Subcutaneous abdominal adipose tissue (tissue), 5 donors: ENCODE measurements at regions not wholly inside any gene's neighbourhood (a gene's known extent, or its start where the extent isn't known, plus 50 kb on each side); places are given as distances from the start of the nearest gene placed in this dataset.
"Not testable (repeated sequence)": the region's sequence is repeated elsewhere in the genome, so short reads cannot be mapped to it uniquely, and the experiment has no call there.

Experiments used
- H3K27ac ChIP-seq: one replicate; pipeline ENCODE4 v1.7.0; 2013; ENCODE audit warnings: low read depth, mild to moderate bottlenecking, inconsistent platforms, low read length, moderate library complexity
- H3K27me3 ChIP-seq, 5 donors: one replicate each; pipeline ENCODE4 v1.7.0; 2013; ENCODE audit warnings: low read length in 5 of 5, inconsistent platforms in 1 of 5; ENCODE audit not compliant: control insufficient read depth in 5 of 5, insufficient read depth in 4 of 5
- H3K36me3 ChIP-seq, 5 donors: one replicate each; pipeline ENCODE4 v1.7.0; 2013; ENCODE audit warnings: low read length in 5 of 5; ENCODE audit not compliant: control insufficient read depth in 5 of 5, insufficient read depth in 5 of 5
- H3K4me1 ChIP-seq, 5 donors: one replicate each; pipeline ENCODE4 v1.7.0; 2013; ENCODE audit warnings: low read length in 5 of 5, mild to moderate bottlenecking in 3 of 5, moderate library complexity in 1 of 5; ENCODE audit not compliant: control insufficient read depth in 5 of 5, insufficient read depth in 5 of 5
- H3K4me3 ChIP-seq, 5 donors: one replicate each; pipeline ENCODE4 v1.7.0; 2013; ENCODE audit warnings: low read length in 5 of 5, low read depth in 1 of 5
- H3K9ac ChIP-seq, 5 donors: one replicate each; pipeline ENCODE4 v1.7.0; 2013; ENCODE audit warnings: low read length in 5 of 5, mild to moderate bottlenecking in 4 of 5, moderate library complexity in 3 of 5
- H3K9me3 ChIP-seq, 5 donors: one replicate each; pipeline ENCODE4 v1.7.0; 2013; ENCODE audit warnings: low read length in 5 of 5; ENCODE audit not compliant: control insufficient read depth in 5 of 5
- donor health status: healthy.
- donor health status: healthy.
- donor health status: healthy.
- donor health status: healthy.
- donor health status: healthy.

DNA sequence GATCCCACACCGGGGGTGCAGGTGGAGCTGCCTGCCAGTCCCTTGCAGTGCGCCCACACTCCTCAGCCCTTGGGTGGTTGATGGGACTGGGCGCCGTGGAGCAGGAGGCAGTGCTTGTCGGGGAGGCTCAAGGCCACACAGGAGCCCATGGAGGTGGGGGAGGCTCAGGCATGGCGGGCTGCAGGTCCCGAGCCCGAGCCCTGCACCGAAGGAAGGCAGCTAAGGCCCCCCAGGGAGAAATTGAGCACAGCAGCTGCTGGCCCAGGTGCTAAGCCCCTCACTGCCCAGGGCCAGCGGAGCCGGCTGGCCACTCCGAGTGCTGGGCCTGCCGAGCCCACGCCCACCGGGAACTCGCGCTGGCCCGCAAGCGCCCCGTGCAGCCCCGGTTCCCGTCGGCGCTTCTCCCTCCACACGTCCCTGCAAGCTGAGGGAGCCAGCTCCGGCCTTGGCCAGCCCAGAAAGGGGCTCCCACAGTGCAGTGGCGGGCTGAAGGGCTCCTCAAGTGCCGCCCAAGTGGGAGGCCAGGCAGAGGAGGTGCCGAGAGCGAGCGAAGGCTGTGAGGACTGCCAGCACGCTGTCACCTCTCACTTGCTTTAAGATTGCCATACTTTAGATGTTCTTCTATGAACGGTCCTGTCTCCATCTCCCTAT, 337.1 kb downstream of the FAT4 start:
- H3K9ac ChIP-seq, H3K4me3 ChIP-seq, H3K27me3 ChIP-seq, H3K36me3 ChIP-seq, H3K4me1 ChIP-seq, H3K9me3 ChIP-seq, H3K27ac ChIP-seq: not testable (repeated sequence)

DNA sequence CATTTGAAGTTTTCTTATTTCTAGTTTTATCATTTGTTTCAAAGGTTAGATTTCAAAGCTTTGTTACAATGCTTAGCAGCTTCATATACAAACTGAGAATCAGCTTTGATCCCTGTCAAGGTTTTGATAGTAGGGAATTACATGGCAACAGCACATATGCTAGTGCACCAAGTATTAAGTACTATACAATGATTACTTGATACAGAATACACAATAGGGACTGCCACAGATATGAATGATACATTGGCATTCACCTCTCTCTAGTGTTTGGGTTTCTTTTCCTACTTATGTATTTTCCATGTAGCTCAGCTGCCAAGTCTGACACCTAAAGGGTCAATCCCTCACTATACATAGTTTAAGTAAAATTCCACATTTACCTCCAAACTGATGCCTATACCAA, 344.0 kb downstream of the FAT4 start:
- Histone ChIP-seq H3K27ac (no peak overlapping the region), H3K27me3 (no peaks in the 10 kb centered on the region), H3K4me1 (no peaks in the 10 kb centered on the region), H3K4me3 (no peak overlapping the region), H3K9me3 (no peaks in the 10 kb centered on the region), H3K36me3 (no peaks in the 10 kb centered on the region), H3K9ac (no peak overlapping the region)

DNA sequence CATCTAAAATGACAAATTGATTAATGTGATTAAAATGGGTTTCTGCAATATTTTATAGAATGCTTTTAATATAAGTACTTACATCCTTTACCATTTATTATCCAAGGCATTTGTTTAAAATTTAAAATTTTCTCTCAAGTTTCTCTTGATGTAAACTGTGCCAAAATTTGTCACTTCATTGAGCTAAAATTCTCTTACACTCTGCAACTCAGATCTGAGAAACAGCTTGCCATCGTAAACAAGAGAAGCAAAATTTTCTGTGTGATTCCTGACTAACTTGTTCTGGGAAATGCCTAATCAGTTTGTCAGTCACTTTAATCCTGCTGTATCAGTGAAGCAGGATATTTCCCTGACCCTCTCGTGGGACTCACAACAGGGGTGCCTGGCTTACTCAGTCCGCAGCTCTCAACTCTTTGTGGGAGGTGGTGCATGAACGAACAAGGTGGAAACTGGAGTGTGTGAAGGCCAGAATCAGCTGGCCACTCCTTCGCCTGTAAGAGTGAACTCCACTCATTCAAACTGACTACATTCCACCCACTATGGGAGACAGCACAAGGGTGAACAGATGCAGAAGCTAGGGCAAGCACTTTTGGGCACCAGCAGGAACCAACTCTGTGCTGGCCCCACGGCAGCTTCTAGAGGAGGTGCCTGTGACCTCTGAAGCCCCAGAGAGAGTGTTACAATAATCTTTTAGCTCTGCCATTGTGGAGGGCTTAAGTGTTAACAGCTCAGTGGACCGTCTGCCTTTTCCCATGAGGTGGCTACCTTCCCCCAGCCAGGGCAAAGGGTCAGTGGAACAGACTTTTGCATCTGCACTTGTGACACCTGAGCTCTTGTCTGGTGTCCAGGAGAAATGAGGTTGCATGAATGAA, 349.4 kb downstream of the FAT4 start:
- peaks cover 0 to 8% (median 4%) of the 10 kb centered on the region in 5 donors for H3K9me3 ChIP-seq
- H3K4me1 ChIP-seq: no peaks in the 10 kb centered on the region
- H3K4me3 ChIP-seq: no peak overlapping the region
- H3K9ac ChIP-seq: no peak overlapping the region
- H3K27ac ChIP-seq: no peak overlapping the region
- no peaks in the 10 kb centered on the region for H3K36me3 ChIP-seq
- no peaks in the 10 kb centered on the region for H3K27me3 ChIP-seq

DNA sequence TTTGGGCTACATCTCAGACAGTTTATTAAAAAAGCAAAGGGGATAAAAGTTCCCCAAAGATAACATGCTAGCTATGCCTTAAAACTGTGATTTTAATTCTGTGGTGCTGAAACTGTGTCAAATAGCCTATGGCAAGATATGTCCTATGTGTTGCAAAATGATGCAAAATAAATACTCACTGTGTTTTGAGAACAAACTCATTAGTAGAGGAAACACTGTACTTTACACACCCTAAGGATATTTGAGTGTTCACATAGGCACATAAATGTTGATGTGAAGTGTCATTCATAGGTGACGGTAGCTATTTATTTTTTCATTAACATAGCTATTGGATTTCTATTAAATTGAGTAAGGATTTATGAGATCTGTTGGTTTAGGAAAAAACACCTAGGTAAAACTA, 351.9 kb downstream of the FAT4 start:
- Histone ChIP-seq H3K36me3 (no peaks in the 10 kb centered on the region), H3K4me3 (no peak overlapping the region), H3K27me3 (no peaks in the 10 kb centered on the region), H3K9me3 (peaks cover 0 to 8% (median 4%) of the 10 kb centered on the region in 5 donors), H3K27ac (no peak overlapping the region), H3K9ac (no peak overlapping the region), H3K4me1 (no peaks in the 10 kb centered on the region)

DNA sequence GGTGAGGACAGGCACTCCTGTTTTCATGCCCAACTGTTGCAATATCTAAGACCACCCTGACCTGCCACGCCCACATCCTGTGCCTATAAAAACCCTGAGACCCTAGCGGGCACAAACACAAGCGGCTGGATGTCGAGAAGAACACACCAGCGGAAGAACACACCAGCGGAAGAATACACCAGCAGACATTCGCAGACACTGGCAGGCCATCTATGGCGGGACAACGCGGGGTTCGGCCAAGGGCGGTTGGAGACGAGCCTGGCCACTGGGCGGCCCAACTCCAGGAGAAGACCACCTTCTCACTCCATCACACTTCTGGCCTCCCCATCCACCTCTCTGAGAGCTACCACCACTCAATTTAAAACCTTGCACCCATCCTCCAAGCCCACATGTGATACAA, 361.4 kb downstream of the FAT4 start:
- H3K4me3 ChIP-seq: no peak overlapping the region
- H3K36me3 ChIP-seq: no peaks in the 10 kb centered on the region
- no peak overlapping the region for H3K27ac ChIP-seq
- no peaks in the 10 kb centered on the region for H3K4me1 ChIP-seq
- no peak overlapping the region for H3K9ac ChIP-seq
- H3K27me3 ChIP-seq: no peaks in the 10 kb centered on the region
- no peaks in the 10 kb centered on the region for H3K9me3 ChIP-seq

DNA sequence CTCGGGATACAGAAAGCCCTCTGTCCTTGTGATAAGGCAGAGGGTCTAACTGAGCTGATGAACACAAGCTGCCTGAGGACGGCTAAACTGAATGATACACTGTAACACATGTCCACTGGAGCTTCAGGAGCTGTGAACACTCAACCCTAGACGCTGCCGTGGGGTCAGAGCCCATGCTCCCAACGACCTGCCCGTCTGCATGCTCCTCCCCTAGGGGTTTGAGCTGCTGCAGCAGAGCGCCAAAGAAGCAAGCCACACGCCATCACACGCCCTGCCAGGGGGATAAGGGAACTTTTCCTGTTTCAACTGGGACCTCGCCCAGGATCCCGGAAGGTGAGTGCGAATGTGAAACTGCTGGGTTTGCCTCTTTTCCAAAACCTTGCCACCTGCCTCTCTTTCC, 361.8 kb downstream of the FAT4 start:
- Histone ChIP-seq H3K9me3 (no peaks in the 10 kb centered on the region), H3K4me1 (no peaks in the 10 kb centered on the region), H3K9ac (no peak overlapping the region), H3K27ac (no peak overlapping the region), H3K4me3 (no peak overlapping the region), H3K36me3 (no peaks in the 10 kb centered on the region), H3K27me3 (no peaks in the 10 kb centered on the region)

DNA sequence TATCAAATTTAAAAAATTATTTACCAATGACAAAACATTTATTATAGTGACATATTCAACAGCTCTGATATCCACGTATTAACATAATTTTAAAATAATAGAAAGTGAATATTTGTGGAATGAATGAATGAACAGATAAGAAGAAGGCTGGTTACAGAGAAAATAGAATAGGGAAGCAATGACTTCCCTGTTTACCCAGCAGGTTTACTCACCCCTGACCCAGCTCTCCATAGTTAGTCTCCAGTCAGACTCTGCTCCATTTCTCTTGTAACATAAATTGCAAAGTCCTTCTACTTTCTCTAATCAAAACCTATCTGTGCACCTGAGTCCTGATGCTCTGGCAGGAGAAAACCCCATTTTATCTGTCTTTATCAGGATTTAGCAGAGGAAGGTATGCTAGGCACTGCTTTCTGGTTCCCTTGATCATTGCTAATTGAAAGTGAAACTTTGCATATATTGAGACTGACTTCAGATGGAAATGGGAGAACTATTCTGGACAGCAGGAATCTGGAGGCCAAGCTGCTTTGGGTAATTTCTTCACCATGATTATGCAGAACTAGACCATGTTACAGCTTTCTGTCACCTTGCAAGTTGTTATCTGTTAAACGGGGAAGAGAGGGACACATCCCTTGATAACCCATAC, 363.0 kb downstream of the FAT4 start:
- Histone ChIP-seq H3K27ac (no peak overlapping the region), H3K36me3 (no peaks in the 10 kb centered on the region), H3K9ac (no peak overlapping the region), H3K27me3 (no peaks in the 10 kb centered on the region), H3K4me3 (peak overlapping the region in 2 of 5 donors; percentile 21 to 40), H3K4me1 (no peaks in the 10 kb centered on the region), H3K9me3 (no peaks in the 10 kb centered on the region)

DNA sequence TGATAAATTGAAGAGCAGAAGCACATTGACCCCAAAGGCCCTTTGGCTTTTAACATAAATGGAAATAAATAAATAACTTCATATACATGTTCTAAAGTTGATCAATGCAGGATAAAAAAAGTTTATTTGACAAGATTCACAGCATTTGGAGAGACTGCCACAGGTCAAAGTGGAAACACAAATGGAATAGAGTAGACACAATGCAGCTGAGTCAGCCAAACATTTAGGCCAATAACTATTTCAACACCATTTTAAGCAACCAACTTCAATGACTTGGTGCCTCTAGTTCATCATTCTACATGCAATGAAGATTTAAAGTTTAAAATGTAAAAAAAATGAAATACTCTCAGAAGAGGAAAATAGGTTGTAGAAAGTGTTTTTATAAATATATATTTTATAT, 365.2 kb downstream of the FAT4 start:
- Histone ChIP-seq H3K4me1 (no peaks in the 10 kb centered on the region), H3K9me3 (no peaks in the 10 kb centered on the region), H3K27me3 (no peaks in the 10 kb centered on the region), H3K9ac (no peak overlapping the region), H3K27ac (no peak overlapping the region), H3K36me3 (no peaks in the 10 kb centered on the region), H3K4me3 (no peak overlapping the region)

DNA sequence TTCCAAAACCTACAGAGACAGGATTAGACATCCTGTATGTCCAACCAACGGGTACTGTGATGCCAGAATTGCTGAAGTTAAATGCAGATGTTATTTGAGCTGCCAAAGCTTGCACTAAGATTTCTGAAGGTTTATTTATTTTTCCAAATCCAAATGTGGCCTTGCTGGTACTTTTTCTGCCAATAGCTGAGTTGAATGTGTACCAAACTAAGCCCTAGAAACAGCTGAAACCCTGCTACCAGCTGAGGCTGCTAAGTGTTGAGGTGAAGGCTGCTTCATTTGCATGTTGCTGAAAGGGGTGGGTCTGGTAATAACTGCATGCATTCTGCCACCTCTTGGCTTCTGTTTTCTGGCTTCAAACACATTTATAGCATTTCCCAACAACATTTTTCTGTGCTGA, 366.5 kb downstream of the FAT4 start:
- Histone ChIP-seq H3K27me3 (no peaks in the 10 kb centered on the region), H3K9me3 (no peaks in the 10 kb centered on the region), H3K4me1 (no peaks in the 10 kb centered on the region), H3K4me3 (no peak overlapping the region), H3K36me3 (no peaks in the 10 kb centered on the region), H3K27ac (no peak overlapping the region), H3K9ac (no peak overlapping the region)

DNA sequence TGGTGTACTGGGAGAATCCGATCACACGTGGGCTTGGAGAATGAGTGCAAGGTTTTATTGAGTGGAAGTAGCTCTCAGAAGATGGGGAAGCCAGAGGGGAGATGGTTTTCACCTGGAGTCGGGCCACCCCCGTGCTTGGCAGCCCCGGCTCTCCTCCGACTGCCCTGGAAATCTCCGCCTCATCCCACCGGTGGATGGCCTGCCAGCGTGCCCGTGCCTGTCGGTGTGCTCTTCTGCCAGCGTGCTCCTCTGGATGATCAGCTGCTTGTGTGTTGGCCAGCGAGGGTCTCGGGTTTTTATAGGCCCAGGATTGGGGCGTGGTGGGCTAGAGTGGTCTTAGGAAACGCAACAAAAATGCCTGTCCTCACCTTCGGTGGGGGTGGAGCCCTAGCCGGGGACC, 368.0 kb downstream of the FAT4 start:
- Histone ChIP-seq H3K36me3 (no peaks in the 10 kb centered on the region), H3K27ac (no peak overlapping the region), H3K27me3 (no peaks in the 10 kb centered on the region), H3K4me3 (no peak overlapping the region), H3K4me1 (no peaks in the 10 kb centered on the region), H3K9ac (no peak overlapping the region), H3K9me3 (no peaks in the 10 kb centered on the region)
